IPS DF 6.9 (cell line): ENCODE measurements at regions not wholly inside any gene's neighbourhood (a gene's known extent, or its start where the extent isn't known, plus 50 kb on each side); places are given as distances from the start of the nearest gene placed in this dataset.

Experiments used
- DNase-seq: peaks from one replicate; pipeline ENCODE4 v3.0.0-alpha.2; 2013; ENCODE audit warnings: low read depth, low spot score
- H3K27ac ChIP-seq: one replicate; pipeline ENCODE4 v1.5.1; 2013; ENCODE audit warnings: low read length, control low read depth
- H3K27me3 ChIP-seq: 2 replicates; pipeline ENCODE4 v1.6.1; 2013; ENCODE audit warnings: mild to moderate bottlenecking, low read length; ENCODE audit not compliant: control insufficient read depth, insufficient read depth
- H3K36me3 ChIP-seq: 2 replicates; pipeline ENCODE4 v1.6.1; 2013; ENCODE audit warnings: low read length; ENCODE audit not compliant: control insufficient read depth, insufficient read depth
- H3K4me1 ChIP-seq: 2 replicates; pipeline ENCODE4 v1.6.1; 2013; ENCODE audit warnings: low read length; ENCODE audit not compliant: control insufficient read depth, insufficient read depth
- H3K4me3 ChIP-seq: 2 replicates; pipeline ENCODE4 v1.5.1; 2013; ENCODE audit warnings: mild to moderate bottlenecking, low read length
- H3K9me3 ChIP-seq: 2 replicates; pipeline ENCODE4 v1.6.1; 2013; ENCODE audit warnings: low read length, inconsistent platforms; ENCODE audit not compliant: control insufficient read depth, insufficient read depth
- WGBS: extraction: QIAGEN DNeasy Blood & Tissue Kit; methylation state at CpG from one replicate; pipeline ENCODE4 v1.1.7; 2013; ENCODE audit warnings: mixed read lengths, missing lambda C conversion rate; ENCODE audit not compliant: insufficient read length, insufficient coverage; 5-methylcytosine and 5-hydroxymethylcytosine counted together

- no peaks in the 10 kb centered on the region for H3K27me3 ChIP-seq
- H3K4me3 ChIP-seq: no peak overlapping the region
- H3K36me3 ChIP-seq: no peaks in the 10 kb centered on the region
- WGBS: no CpG with 5 or more reads among the region's 1 CpG
- no peaks in the 10 kb centered on the region for H3K9me3 ChIP-seq
- H3K4me1 ChIP-seq: peaks cover 2% of the 10 kb centered on the region; the same call in 1 of the 2 replicates
- no peak overlapping the region for H3K27ac ChIP-seq
- DNase-seq: no peak
These were observed 736.6 kb downstream of the DHX35 start for GRCh38 chr20:39698752-39699151.

DNA sequence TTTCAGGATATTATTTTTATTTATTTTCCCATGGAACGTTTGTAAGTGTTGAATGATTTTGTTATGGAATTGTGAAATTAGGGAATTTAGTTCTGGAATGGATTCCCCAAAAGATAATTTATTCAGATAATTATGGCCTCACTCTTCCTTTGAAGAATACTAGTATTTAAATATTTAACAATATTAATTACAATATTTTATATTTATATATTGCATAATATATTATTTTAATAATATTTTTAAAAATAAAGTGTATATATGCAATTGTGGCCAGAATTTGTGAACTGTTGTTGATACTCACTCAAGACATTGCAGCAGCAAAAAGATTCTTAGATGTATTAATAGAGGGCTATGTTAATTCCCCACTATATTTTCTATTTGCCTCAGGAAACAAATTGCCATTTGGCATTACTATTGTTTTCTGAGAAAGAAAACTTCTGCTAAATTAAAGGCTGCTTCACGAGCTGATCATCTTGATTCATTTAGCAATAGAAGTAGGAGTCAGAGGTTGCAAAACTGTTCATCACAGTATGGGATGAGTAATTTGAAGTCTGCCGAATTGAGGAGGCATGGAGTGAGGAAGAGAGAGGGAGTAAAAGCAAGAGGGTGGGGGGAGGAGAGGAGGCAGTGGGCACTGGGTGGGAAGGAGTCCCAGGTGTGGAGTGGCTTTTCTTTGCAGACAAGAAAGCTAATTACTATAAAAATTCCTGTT is 729.2 kb downstream of the DHX35 start:
- no peaks in the 10 kb centered on the region for H3K4me1 ChIP-seq
- WGBS: 100% methylated on average over 1 of the region's 3 CpGs
- H3K9me3 ChIP-seq: no peaks in the 10 kb centered on the region
- H3K27me3 ChIP-seq: no peaks in the 10 kb centered on the region
- DNase-seq: no peak
- no peaks in the 10 kb centered on the region for H3K36me3 ChIP-seq
- H3K27ac ChIP-seq: no peak overlapping the region
- no peak overlapping the region for H3K4me3 ChIP-seq

- no peak overlapping the region for H3K27ac ChIP-seq
- WGBS: no CpG with 5 or more reads among the region's 5 CpGs
- no peak for DNase-seq
These were observed 714.8 kb downstream of the DHX35 start for GRCh38 chr20:39676857-39677391.

DNA sequence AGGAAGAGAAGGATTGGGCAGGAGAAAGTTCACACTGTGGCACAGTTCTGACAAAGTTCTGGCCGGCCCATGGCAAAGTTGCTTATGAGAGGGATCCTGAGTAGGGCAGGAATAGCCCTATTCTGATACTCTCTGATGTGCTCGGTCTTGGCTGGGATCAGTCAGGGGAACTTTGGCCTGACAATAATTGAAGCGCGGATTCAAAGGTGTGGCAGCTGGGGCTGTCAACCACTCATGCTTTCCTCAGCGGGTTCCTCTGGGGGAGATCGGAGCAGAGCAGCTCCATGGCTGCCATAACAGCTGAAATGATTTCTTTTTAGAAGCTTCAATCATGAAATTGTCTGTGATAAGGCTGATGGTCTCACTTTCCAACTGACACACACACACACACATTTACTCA is 714.1 kb downstream of the DHX35 start:
- WGBS: no CpG with 5 or more reads among the region's 6 CpGs
- no peak overlapping the region for H3K4me3 ChIP-seq
- DNase-seq: no peak

More at GRCh38 chr20:39676857-39677391, 714.8 kb downstream of the DHX35 start:
- Histone ChIP-seq H3K36me3 (no peaks in the 10 kb centered on the region), H3K27me3 (no peaks in the 10 kb centered on the region), H3K4me1 (no peaks in the 10 kb centered on the region), H3K4me3 (no peak overlapping the region), H3K9me3 (no peaks in the 10 kb centered on the region)

GRCh38 chr20:39674842-39675241 is 712.7 kb downstream of the DHX35 start:
- no peak overlapping the region for H3K27ac ChIP-seq
- no CpG with 5 or more reads among the region's 2 CpGs for WGBS
- no peaks in the 10 kb centered on the region for H3K36me3 ChIP-seq
- no peaks in the 10 kb centered on the region for H3K4me1 ChIP-seq
- no peaks in the 10 kb centered on the region for H3K9me3 ChIP-seq
- H3K4me3 ChIP-seq: no peak overlapping the region
- H3K27me3 ChIP-seq: no peaks in the 10 kb centered on the region
- no peak for DNase-seq

More for the DNA sequence above, 714.1 kb downstream of the DHX35 start:
- H3K27me3 ChIP-seq: no peaks in the 10 kb centered on the region
- no peaks in the 10 kb centered on the region for H3K4me1 ChIP-seq
- H3K9me3 ChIP-seq: no peaks in the 10 kb centered on the region
- no peak overlapping the region for H3K27ac ChIP-seq
- no peaks in the 10 kb centered on the region for H3K36me3 ChIP-seq

DNA sequence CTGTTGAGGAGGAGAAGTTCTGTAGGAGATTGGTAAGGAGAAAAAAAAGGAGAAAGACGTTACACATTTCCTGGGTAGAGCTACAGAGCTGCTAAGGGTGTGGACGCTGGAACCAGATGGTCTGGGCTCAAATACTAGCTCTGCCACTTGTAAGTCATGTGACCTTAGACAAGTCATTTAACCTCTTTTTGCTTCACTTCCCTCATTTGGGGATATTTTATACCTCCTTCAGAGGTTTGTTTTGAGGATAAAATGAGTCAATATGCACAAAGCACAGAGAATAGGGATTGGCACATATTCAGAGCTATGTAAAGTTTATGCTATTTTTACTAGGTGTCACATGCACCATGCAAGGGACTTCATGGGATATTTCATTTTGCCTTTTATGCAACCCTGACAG is 708.8 kb downstream of the DHX35 start:
- Histone ChIP-seq H3K27ac (no peak overlapping the region), H3K27me3 (no peaks in the 10 kb centered on the region), H3K4me1 (no peaks in the 10 kb centered on the region), H3K9me3 (no peaks in the 10 kb centered on the region), H3K36me3 (no peaks in the 10 kb centered on the region), H3K4me3 (no peak overlapping the region)
- no peak for DNase-seq
- WGBS: no CpG with 5 or more reads among the region's 2 CpGs

DNA sequence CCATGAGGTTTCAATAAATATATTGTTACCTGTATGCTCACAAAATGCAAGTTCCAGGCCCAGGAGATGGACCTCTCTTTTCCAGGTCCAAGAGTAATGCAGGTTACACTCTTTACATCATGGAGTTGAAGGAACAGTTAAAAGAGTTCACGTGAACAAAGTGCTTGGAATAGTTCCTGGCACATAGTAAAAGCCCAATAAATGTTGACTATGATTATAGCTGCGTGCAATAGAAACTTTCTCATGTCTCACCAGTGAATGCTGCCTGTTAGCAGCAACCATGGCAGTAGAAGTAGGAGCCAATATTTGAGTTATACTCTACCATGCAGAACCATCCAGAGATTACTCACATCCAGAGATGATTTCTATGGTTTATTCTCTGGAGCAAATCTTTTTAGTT is 707.5 kb downstream of the DHX35 start:
- Histone ChIP-seq H3K27ac (no peak overlapping the region), H3K4me1 (no peaks in the 10 kb centered on the region), H3K27me3 (no peaks in the 10 kb centered on the region), H3K9me3 (no peaks in the 10 kb centered on the region), H3K36me3 (no peaks in the 10 kb centered on the region), H3K4me3 (no peak overlapping the region)
- no CpG with 5 or more reads among the region's 2 CpGs for WGBS
- no peak for DNase-seq

- Histone ChIP-seq H3K9me3 (no peaks in the 10 kb centered on the region), H3K4me1 (no peaks in the 10 kb centered on the region), H3K4me3 (no peak overlapping the region), H3K27ac (no peak overlapping the region), H3K27me3 (no peaks in the 10 kb centered on the region), H3K36me3 (no peaks in the 10 kb centered on the region)
- no CpG with 5 or more reads among the region's 3 CpGs for WGBS
- no peak for DNase-seq
These were observed 705.9 kb downstream of the DHX35 start for GRCh38 chr20:39668038-39668437.

GRCh38 chr20:39661833-39662232 is 699.7 kb downstream of the DHX35 start:
- H3K36me3 ChIP-seq: no peaks in the 10 kb centered on the region
- H3K27ac ChIP-seq: no peak overlapping the region
- H3K4me1 ChIP-seq: no peaks in the 10 kb centered on the region
- H3K27me3 ChIP-seq: no peaks in the 10 kb centered on the region
- H3K4me3 ChIP-seq: no peak overlapping the region
- WGBS: no CpG with 5 or more reads among the region's 1 CpG
- H3K9me3 ChIP-seq: no peaks in the 10 kb centered on the region
- no peak for DNase-seq

- no CpG with 5 or more reads among the region's 2 CpGs for whole genome bisulfite sequencing
- Histone ChIP-seq H3K4me3 (no peak overlapping the region), H3K36me3 (no peaks in the 10 kb centered on the region), H3K9me3 (no peaks in the 10 kb centered on the region), H3K27me3 (no peaks in the 10 kb centered on the region), H3K27ac (no peak overlapping the region), H3K4me1 (no peaks in the 10 kb centered on the region)
- DNase-seq: no peak
These were observed 698.8 kb downstream of the DHX35 start for GRCh38 chr20:39660965-39661364.

DNA sequence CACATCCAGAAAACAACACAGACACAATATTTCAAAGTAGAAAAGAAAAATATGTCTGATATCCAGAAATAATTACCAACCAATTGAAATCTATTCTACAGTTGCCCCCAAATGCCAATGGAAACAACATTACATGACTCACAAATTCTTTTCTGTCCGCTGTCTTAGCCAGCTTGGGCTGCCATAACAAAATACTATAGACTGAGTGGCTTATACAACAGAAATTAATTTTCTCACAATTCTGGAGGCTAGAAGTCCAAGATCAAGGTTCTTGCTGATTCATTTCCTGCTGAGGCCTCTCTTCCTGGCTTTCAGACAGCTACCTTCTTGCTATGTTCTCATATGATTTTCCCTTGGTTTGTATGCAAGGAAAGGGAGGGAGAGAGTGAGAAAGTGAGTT is 698.1 kb downstream of the DHX35 start:
- no peaks in the 10 kb centered on the region for H3K4me1 ChIP-seq
- DNase-seq: no peak
- no CpG with 5 or more reads among the region's 1 CpG for WGBS
- H3K4me3 ChIP-seq: no peak overlapping the region
- H3K27me3 ChIP-seq: no peaks in the 10 kb centered on the region
- H3K36me3 ChIP-seq: no peaks in the 10 kb centered on the region
- H3K9me3 ChIP-seq: no peaks in the 10 kb centered on the region
- no peak overlapping the region for H3K27ac ChIP-seq
